ENCODE measurements at regions not wholly inside any gene's neighbourhood (a gene's known extent, or its start where the extent isn't known, plus 50 kb on each side); places are given as distances from the start of the nearest gene placed in this dataset.

DNA sequence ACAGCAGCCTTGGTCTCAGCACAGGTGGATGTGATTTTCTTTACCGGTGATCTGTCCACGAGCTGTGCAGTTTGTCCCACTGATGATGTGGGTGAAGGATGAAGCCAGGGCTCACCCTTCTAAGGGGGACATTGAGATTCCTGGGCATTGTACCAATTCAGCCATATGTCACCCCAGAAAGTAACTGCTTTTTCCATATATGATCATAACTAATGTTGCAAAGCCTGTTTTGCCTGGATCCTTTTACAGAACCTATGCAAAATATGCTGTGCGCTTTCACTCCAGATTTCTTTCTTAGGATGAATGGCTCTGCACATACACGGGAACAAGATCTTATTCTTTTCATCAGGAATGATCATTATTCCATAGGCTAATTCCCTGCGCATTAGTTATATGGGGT, 96.9 kb upstream of the POU3F3 start:
- Histone ChIP-seq H3K4me2 (no peak overlapping the region), H3K4me1 (no peaks in the 10 kb centered on the region), H3K27ac (no peak overlapping the region), H3K4me3 (no peak overlapping the region), H3K9me3 (no peaks in the 10 kb centered on the region)
- ChIA-PET CTCF (no interaction called here), POLR2A (no interaction called here)
- DNase-seq (ENCODE audit: low read depth in 1 of 2, low spot score in 1 of 2) (no peak), FAIRE-seq (no peak), ATAC-seq (no peak)
- TF ChIP-seq ZC3H11A (IDR thresholded peaks at IDR 0.05): no peak
- TF ChIP-seq PHF8 (IDR thresholded peaks at IDR 0.05; ENCODE audit: borderline replicate concordance, low read depth): no peak
- no peak for TF ChIP-seq ZFP36 (IDR thresholded peaks at IDR 0.05; ENCODE audit: borderline replicate concordance, partially characterized antibody)
- TF ChIP-seq, protein P1, sequence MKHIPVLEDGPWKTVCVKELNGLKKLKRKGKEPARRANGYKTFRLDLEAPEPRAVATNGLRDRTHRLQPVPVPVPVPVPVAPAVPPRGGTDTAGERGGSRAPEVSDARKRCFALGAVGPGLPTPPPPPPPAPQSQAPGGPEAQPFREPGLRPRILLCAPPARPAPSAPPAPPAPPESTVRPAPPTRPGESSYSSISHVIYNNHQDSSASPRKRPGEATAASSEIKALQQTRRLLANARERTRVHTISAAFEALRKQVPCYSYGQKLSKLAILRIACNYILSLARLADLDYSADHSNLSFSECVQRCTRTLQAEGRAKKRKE (CRISPR knock-in tag; IDR thresholded peaks at IDR 0.05; ENCODE audit: low read depth): no peak
- TF ChIP-seq NPAS2 (CRISPR knock-in tag; IDR thresholded peaks at IDR 0.05; ENCODE audit: borderline replicate concordance): no peak
- TF ChIP-seq HOXA7 (CRISPR knock-in tag; IDR thresholded peaks at IDR 0.05): no peak
- no peak for TF ChIP-seq CHD4 (IDR thresholded peaks at IDR 0.05; ENCODE audit: borderline replicate concordance)
- TF ChIP-seq RARB (CRISPR knock-in tag; IDR thresholded peaks at IDR 0.05): no peak
- no peak for TF ChIP-seq TFCP2L1 (CRISPR knock-in tag; IDR thresholded peaks at IDR 0.05)
- no peak for TF ChIP-seq KDM1A (IDR thresholded peaks at IDR 0.05; ENCODE audit: low read depth)
- TF ChIP-seq EHMT2 (IDR thresholded peaks at IDR 0.05; ENCODE audit: low read depth): no peak
- no peak for TF ChIP-seq NFE2L2 (conservative IDR thresholded peaks at IDR 0.05; ENCODE audit: low read length)
- TF ChIP-seq RNF2 (IDR thresholded peaks at IDR 0.05; ENCODE audit: borderline replicate concordance, low read depth): no peak
- WGBS (ENCODE audit: missing lambda C conversion rate): 61% methylated on average over 5 of the region's 5 CpGs

DNA sequence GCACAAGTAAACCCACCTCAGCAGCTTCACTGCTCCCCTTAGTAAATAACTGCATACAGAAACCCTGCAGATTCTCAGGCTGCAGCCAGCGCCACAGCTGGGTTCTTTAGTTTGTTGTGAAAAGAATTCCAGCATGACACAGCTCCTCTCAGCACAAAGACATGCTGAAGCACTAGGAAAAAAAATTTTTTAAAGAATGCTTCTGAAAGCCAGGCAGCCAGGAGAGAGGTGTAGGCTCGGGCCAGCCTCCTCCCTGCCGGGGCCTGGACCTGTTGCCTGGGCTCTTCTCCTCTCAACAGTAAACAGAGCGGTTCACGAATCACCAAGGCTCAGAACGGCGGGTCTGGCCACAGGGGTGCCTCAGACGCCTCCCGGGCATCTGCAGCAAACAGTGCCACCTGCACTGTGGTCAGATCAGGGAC, 95.7 kb upstream of the POU3F3 start:
- 6% methylated on average over 9 of the region's 9 CpGs for WGBS (ENCODE audit: missing lambda C conversion rate)
- Histone ChIP-seq H3K4me3 (no peak overlapping the region), H3K27ac (no peak overlapping the region), H3K9me3 (no peaks in the 10 kb centered on the region), H3K4me2 (no peak overlapping the region), H3K4me1 (no peaks in the 10 kb centered on the region)
- ChIA-PET CTCF (no interaction called here), POLR2A (no interaction called here)
- no peak for DNase-seq (ENCODE audit: low read depth in 1 of 2, low spot score in 1 of 2)
- TF ChIP-seq RFX5 (IDR thresholded peaks at IDR 0.05) (no peak), ZC3H11A (IDR thresholded peaks at IDR 0.05) (no peak), CHD2 (IDR thresholded peaks at IDR 0.05; ENCODE audit: low read length, partially characterized antibody) (no peak), EHMT2 (IDR thresholded peaks at IDR 0.05; ENCODE audit: low read depth) (no peak), MAZ (IDR thresholded peaks at IDR 0.05; ENCODE audit: borderline replicate concordance, low read depth, low read length) (no peak), SREBF2 (IDR thresholded peaks at IDR 0.05) (no peak), PHF8 (IDR thresholded peaks at IDR 0.05; ENCODE audit: borderline replicate concordance, low read depth) (no peak), GATA3 (IDR thresholded peaks at IDR 0.05; ENCODE audit: borderline replicate concordance) (no peak), RNF2 (IDR thresholded peaks at IDR 0.05; ENCODE audit: borderline replicate concordance, low read depth) (no peak), FOXS1 (CRISPR knock-in tag; IDR thresholded peaks at IDR 0.05) (no peak)
- TF ChIP-seq, protein P2, sequence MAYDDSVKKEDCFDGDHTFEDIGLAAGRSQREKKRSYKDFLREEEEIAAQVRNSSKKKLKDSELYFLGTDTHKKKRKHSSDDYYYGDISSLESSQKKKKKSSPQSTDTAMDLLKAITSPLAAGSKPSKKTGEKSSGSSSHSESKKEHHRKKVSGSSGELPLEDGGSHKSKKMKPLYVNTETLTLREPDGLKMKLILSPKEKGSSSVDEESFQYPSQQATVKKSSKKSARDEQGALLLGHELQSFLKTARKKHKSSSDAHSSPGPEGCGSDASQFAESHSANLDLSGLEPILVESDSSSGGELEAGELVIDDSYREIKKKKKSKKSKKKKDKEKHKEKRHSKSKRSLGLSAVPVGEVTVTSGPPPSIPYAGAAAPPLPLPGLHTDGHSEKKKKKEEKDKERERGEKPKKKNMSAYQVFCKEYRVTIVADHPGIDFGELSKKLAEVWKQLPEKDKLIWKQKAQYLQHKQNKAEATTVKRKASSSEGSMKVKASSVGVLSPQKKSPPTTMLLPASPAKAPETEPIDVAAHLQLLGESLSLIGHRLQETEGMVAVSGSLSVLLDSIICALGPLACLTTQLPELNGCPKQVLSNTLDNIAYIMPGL (CRISPR knock-in tag; IDR thresholded peaks at IDR 0.05; ENCODE audit: borderline replicate concordance): no peak
- TF ChIP-seq, protein P3, sequence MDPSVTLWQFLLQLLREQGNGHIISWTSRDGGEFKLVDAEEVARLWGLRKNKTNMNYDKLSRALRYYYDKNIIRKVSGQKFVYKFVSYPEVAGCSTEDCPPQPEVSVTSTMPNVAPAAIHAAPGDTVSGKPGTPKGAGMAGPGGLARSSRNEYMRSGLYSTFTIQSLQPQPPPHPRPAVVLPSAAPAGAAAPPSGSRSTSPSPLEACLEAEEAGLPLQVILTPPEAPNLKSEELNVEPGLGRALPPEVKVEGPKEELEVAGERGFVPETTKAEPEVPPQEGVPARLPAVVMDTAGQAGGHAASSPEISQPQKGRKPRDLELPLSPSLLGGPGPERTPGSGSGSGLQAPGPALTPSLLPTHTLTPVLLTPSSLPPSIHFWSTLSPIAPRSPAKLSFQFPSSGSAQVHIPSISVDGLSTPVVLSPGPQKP (IDR thresholded peaks at IDR 0.05; ENCODE audit: low read depth, low read length): no peak
- ATAC-seq: no peak; a peak in 1 of 6 replicates
- FAIRE-seq: no peak

DNA sequence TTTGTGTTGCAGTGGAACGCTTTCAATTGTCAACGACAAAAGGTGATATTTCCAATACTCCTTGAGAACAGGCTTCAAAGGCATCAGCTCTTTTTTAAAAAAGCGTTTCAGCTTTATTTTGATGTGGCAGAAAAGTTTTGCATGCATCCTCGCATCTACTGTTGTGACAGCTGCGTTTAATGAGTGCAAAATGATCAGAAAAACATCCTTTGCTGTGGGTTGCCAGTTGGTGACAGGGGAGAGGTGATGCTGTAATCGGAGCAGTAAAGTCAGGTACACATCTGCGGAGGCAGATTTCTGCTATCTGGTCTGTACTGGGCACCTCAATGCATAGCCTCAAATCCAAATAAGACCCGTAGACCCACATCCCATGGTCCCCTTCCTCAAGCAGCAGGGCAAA, 91.9 kb upstream of the POU3F3 start:
- H3K4me1 ChIP-seq: no peaks in the 10 kb centered on the region
- WGBS (ENCODE audit: missing lambda C conversion rate): 21% methylated on average over 8 of the region's 8 CpGs
- H3K4me3 ChIP-seq: no peak overlapping the region
- ATAC-seq (no peak), DNase-seq (ENCODE audit: low read depth in 1 of 2, low spot score in 1 of 2) (no peak), FAIRE-seq (no peak)
- TF ChIP-seq RCOR1 (IDR thresholded peaks at IDR 0.05; ENCODE audit: low read depth, low read length) (no peak), TP53 (CRISPR knock-in tag; IDR thresholded peaks at IDR 0.05) (no peak), FOSB (CRISPR knock-in tag; IDR thresholded peaks at IDR 0.05) (no peak), HOXB13 (CRISPR knock-in tag; IDR thresholded peaks at IDR 0.05; ENCODE audit: low read depth) (no peak), RNF2 (IDR thresholded peaks at IDR 0.05; ENCODE audit: borderline replicate concordance, low read depth) (no peak), FOXS1 (CRISPR knock-in tag; IDR thresholded peaks at IDR 0.05) (no peak), MAFK (IDR thresholded peaks at IDR 0.05; ENCODE audit: partially characterized antibody) (no peak), HOXA7 (CRISPR knock-in tag; IDR thresholded peaks at IDR 0.05) (no peak), RAD21 (conservative IDR thresholded peaks at IDR 0.05 in 1 of 2, IDR thresholded peaks at IDR 0.05 in 1 of 2) (no peak), ZNF302 (CRISPR knock-in tag; IDR thresholded peaks at IDR 0.05) (no peak), EP300 (IDR thresholded peaks at IDR 0.05) (no peak)
- TF ChIP-seq, protein P4, sequence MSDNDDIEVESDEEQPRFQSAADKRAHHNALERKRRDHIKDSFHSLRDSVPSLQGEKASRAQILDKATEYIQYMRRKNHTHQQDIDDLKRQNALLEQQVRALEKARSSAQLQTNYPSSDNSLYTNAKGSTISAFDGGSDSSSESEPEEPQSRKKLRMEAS (IDR thresholded peaks at IDR 0.05): no peak
- TF ChIP-seq, protein P5, sequence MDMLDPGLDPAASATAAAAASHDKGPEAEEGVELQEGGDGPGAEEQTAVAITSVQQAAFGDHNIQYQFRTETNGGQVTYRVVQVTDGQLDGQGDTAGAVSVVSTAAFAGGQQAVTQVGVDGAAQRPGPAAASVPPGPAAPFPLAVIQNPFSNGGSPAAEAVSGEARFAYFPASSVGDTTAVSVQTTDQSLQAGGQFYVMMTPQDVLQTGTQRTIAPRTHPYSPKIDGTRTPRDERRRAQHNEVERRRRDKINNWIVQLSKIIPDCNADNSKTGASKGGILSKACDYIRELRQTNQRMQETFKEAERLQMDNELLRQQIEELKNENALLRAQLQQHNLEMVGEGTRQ (IDR thresholded peaks at IDR 0.05): no peak
- POLR2A ChIA-PET: no interaction called here
- H3K27ac ChIP-seq: no peak overlapping the region
- CTCF ChIA-PET: no interaction called here
- no peaks in the 10 kb centered on the region for H3K9me3 ChIP-seq
- H3K4me2 ChIP-seq: no peak overlapping the region
